ENCODE measurements at regions not wholly inside any gene's neighbourhood (a gene's known extent, or its start where the extent isn't known, plus 50 kb on each side); places are given as distances from the start of the nearest gene placed in this dataset.

DNA sequence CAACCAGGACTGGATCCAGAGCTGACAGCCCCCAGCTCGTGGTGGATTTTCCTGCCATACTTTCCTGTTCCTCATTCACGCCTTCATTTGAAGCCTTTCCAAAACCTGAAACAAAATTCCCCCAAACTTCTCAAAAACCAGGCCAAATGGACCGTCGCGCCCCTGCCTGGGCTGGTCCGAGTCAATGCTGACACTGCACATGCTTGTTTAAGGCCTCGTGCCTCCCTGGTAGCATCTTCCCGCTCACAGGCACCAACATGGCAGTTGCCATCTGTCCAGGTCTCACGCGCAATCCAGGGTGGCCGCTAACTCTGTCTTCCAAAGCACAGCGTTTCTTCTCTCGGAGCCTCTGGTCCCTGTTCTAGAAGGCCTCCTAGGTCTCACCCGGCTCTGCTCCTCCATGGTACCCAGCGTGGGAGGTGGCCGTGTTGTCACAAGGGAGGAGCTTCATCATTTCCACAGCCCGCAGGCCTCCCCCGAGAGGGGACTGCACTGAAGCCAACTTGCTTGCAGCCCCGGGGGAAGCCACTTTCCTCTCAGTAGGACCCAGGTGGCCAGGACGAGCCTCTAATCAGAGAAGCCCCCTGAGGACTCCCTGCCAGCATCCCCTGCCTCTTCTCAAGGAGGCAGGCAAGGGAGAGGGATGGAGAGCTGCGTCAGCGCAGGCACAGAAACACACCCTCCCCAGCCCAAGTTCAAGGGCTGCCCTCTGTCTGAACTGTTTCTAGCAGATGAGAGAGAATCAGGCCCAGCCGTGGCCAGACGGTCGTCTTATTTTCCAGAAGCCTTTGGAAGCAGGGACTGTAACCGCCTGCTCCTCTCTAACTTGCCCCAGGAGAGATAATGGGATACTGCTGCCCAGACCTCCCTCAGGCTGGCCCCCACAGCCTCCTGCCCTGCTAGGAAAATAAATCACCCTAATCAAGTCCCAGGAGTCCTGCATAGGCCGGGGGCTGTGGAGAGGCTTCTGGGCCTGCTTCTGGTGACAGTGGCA is 152.8 kb upstream of the TLE3 start:
- H3K4me3 ChIP-seq (ENCODE audit: low read length in 3 of 3) = no peak overlapping the region
- no peak for TF ChIP-seq CTCF (IDR thresholded peaks at IDR 0.05; ENCODE audit: borderline replicate concordance, extremely low read depth, insufficient read depth)
- DNase-seq (peak; percentile 43 to 83 (median 58)), FAIRE-seq (no peak)
- intact Hi-C loops (cut with DNase I) = no loop called here
- H3K9me3 ChIP-seq (ENCODE audit: control insufficient read depth in 2 of 3, insufficient read depth in 1 of 3, low read length in 3 of 3) = no peaks in the 10 kb centered on the region
- peak overlapping the region; percentile 49 to 52 for H3K27ac ChIP-seq (ENCODE audit: low read depth in 2 of 2, low read length in 2 of 2)
- no peak overlapping the region for H3K9ac ChIP-seq (ENCODE audit: low read length in 3 of 3)
- no peaks in the 10 kb centered on the region for H3K36me3 ChIP-seq (ENCODE audit: control insufficient read depth in 2 of 3, insufficient read depth in 3 of 3, low read length in 3 of 3)
- H3K4me1 ChIP-seq (ENCODE audit: control insufficient read depth in 2 of 3, insufficient read depth in 2 of 3, low read depth in 1 of 3, low read length in 3 of 3) = peaks cover 3 to 12% (median 4%) of the 10 kb centered on the region in 3 donors
- no peaks in the 10 kb centered on the region for H3K27me3 ChIP-seq (ENCODE audit: control insufficient read depth, insufficient read depth, low read length)

GRCh38 chr15:70249616-70250015 is 151.9 kb upstream of the TLE3 start:
- no peak for FAIRE-seq
- H3K9me3 ChIP-seq (ENCODE audit: control insufficient read depth in 2 of 3, insufficient read depth in 1 of 3, low read length in 3 of 3) = no peaks in the 10 kb centered on the region

DNA sequence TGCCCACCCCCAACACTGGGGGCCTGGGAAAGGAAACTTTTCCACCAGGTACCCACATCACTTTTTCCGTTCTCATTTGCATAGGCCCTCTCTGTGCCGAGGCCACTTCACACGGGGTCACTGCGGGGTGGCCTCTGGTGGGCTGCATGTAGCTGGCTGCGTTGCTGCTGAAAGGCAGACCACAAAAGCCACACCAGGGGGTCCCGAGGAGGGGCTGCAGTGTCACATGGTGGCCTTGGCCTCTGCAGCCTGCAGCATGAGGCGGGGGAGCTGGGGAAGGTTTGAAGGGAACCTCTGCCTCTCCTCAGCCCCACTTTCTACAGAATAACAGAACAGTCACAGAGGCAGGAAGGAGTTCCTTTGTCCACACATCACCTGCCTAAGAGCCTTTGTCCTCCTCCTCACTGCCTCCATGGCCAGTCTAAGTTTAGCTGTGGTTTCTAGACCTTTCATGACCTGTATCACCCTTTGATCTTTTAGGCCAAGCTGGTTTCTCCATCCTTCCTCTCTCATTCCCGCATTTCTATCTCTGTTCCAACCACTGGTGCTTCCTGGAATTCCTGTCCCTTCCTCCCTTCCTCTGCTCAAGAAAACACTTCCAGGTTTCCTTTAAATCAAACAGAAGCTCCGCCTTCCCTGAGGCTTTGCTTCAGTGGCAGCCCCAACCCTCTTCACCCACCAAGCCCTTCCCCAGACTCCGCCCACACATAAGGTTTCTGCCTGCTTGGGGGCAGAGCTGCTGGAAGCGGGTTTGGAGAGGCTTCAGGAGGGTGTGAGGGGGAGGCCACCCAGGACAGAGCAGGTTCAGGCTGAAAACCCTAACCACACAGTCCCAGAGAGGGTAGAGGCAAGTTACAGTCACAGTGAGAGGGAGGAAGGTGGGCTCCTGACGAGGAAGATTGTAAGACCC is 150.7 kb upstream of the TLE3 start:
- DNase-seq = peak; percentile 72 to 88 (median 80)

More at GRCh38 chr15:70249616-70250015, 151.9 kb upstream of the TLE3 start:
- Histone ChIP-seq H3K36me3 (ENCODE audit: control insufficient read depth in 2 of 3, insufficient read depth in 3 of 3, low read length in 3 of 3) (no peaks in the 10 kb centered on the region), H3K9ac (ENCODE audit: low read length in 3 of 3) (no peak overlapping the region), H3K4me1 (ENCODE audit: control insufficient read depth in 2 of 3, insufficient read depth in 2 of 3, low read depth in 1 of 3, low read length in 3 of 3) (peaks cover 3 to 12% (median 4%) of the 10 kb centered on the region in 3 donors), H3K4me3 (ENCODE audit: low read length in 3 of 3) (no peak overlapping the region), H3K27me3 (ENCODE audit: control insufficient read depth, insufficient read depth, low read length) (no peaks in the 10 kb centered on the region), H3K27ac (ENCODE audit: low read depth in 2 of 2, low read length in 2 of 2) (no peak overlapping the region)
- no peak for TF ChIP-seq CTCF (IDR thresholded peaks at IDR 0.05; ENCODE audit: borderline replicate concordance, extremely low read depth, insufficient read depth)
- peak in 1 of 5 donors; percentile 32 for DNase-seq
- intact Hi-C loops (cut with DNase I) = no loop called here

More for the DNA sequence above, 150.7 kb upstream of the TLE3 start:
- Histone ChIP-seq H3K9me3 (ENCODE audit: control insufficient read depth in 2 of 3, insufficient read depth in 1 of 3, low read length in 3 of 3) (no peaks in the 10 kb centered on the region), H3K27me3 (ENCODE audit: control insufficient read depth, insufficient read depth, low read length) (no peaks in the 10 kb centered on the region), H3K4me1 (ENCODE audit: control insufficient read depth in 2 of 3, insufficient read depth in 2 of 3, low read depth in 1 of 3, low read length in 3 of 3) (peaks cover 3 to 12% (median 4%) of the 10 kb centered on the region in 3 donors), H3K36me3 (ENCODE audit: control insufficient read depth in 2 of 3, insufficient read depth in 3 of 3, low read length in 3 of 3) (no peaks in the 10 kb centered on the region), H3K27ac (ENCODE audit: low read depth in 2 of 2, low read length in 2 of 2) (no peak overlapping the region), H3K9ac (ENCODE audit: low read length in 3 of 3) (no peak overlapping the region), H3K4me3 (ENCODE audit: low read length in 3 of 3) (no peak overlapping the region)
- intact Hi-C loops (cut with DNase I) = no loop called here
- TF ChIP-seq CTCF (IDR thresholded peaks at IDR 0.05; ENCODE audit: borderline replicate concordance, extremely low read depth, insufficient read depth) = no peak
- no peak for FAIRE-seq
